WI38 (cell line): ENCODE measurements at regions not wholly inside any gene's neighbourhood (a gene's known extent, or its start where the extent isn't known, plus 50 kb on each side); places are given as distances from the start of the nearest gene placed in this dataset.

Source experiments
- H3K4me3 ChIP-seq: 2 replicates; pipeline ENCODE4 v1.5.1; 2011; ENCODE audit warnings: low read depth, mild to moderate bottlenecking, control low read depth, low read length
- CTCF ChIP-seq: IDR thresholded peaks from 2 replicates; pipeline ENCODE4 v1.5.1; 2012; ENCODE audit warnings: low read depth, mild to moderate bottlenecking, control low read depth, low read length

DNA sequence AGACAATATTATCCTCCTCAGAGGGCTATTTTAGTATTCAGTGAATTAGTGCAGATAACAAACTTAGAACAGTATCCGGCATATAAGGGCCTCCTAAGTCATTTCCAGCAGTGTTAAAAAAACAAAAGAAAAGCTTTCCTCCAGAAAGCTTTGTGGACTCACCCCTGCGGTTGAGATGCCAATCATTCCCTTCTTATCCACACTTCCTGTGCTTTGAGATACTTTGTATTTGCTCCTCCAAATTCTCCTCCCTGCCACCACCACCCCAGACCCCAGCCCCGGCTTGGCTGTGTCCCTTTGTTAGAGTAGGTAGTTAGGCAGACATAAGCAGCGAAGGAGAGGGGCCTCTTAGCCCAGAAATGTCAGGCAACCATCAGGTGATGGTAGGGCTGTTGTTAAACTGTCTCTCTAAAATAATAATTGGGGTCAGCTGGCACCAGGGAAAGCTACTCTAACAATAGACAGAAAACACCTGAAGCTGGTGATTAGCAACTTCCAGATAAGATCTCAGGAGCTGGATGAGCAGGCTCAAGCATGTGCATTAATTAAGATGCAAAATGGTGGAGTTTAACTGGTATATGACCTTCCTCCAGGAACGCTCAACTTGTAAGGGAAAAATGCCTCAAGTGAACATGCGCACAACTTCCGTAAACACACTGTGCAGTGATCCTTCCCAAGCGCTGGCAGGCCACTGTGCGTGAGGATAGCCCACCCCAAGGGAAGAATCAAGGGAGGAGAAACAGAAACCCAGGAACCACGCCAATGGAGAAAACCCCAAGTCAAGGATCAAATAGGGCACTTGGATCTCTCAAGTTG, 152.1 kb upstream of the EEA1 start:
- no peak for TF ChIP-seq CTCF
- H3K4me3 ChIP-seq, result no peak overlapping the region

DNA sequence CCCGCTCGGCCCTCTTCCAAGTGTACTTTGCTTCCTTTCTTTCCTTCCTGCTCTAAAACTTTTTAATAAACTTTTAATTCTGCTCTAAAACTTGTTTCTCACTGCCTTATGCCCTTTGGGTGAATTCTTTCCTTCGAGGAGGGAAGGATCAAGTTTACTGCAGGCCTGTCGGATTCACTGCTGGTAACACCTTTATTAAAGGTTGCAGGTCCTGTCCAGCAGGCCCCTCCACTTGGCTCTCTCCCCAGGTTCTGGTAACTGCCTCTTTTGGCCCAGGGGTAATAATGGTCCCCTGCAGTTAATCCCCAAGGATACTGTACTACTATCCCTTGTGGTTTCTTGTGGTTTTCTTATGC, 152.7 kb upstream of the EEA1 start:
- no peak for TF ChIP-seq CTCF
- H3K4me3 ChIP-seq, result no peak overlapping the region

DNA sequence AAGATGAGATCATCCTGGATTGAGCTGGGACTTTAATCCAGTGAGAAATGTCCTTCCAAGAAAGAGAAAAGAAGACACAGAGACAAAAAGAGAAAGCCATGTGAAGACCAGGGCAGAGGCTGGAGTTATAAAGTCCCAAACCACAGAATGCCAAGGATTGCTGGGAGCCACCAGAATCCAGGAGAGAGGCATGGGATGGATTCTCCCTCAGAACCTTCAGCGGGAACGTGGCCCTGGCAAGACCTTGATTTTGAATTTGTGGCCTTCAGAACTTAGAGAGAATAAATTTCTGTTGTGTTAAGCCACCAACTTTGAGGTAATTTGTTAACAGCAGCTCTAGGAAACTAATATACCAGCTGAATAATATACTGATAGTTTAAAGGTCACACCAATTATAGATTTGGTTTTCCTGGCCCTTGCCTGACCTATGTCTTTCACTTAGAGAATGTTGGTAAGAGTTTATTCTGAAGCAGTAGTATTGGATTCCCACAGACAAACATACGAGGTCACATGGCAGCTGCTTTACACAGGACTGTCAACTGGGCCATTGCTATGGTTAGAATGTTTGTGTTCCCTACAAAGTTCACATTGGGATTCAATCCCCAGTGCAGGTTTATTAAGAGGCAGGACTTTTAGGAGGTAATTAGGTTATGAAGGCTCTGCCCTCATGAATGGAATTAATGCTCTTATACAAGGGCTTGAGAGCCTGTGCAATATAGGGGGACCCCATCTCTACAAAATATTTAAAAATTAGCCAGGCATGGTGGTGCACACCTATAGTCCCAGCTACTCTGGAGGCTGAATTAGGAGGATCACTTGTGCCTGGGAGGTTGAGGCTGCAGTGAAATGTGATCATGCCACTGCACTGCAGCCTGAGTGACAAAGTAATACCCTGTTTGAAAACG, 156.5 kb upstream of the EEA1 start:
- H3K4me3 ChIP-seq, result no peak overlapping the region
- no peak for TF ChIP-seq CTCF

DNA sequence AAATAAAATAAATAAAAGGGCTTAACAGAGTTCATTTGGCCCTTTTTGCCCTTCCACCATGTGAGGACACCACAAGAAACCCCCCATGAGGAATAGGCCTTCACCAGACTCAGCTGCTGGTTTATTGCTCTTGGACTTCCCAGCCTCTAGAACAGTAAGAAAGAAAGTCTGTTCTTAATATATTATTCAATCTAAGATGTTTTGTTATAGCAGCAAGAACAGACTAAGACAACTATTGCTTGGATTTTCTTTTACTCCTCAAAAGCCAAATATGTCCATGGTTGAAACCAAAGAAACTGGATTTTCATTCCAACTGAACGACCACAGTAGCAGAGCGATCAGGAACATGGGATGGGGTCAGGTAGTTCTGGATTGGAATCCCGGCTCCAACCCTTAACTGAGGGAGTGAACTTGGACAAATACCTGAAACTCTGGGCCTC, 157.2 kb upstream of the EEA1 start:
- TF ChIP-seq CTCF, result no peak
- H3K4me3 ChIP-seq, result no peak overlapping the region

GRCh38 chr12:93087840-93088610, 158.9 kb upstream of the EEA1 start:
- no peak overlapping the region for H3K4me3 ChIP-seq
- TF ChIP-seq CTCF, result no peak

GRCh38 chr12:93089805-93090569, 160.9 kb upstream of the EEA1 start:
- no peak overlapping the region for H3K4me3 ChIP-seq
- no peak for TF ChIP-seq CTCF
